GM19397 (cell line): ENCODE measurements at regions not wholly inside any gene's neighbourhood (a gene's known extent, or its start where the extent isn't known, plus 50 kb on each side); places are given as distances from the start of the nearest gene placed in this dataset.

Source experiments
- ATAC-seq: cut with Tn5 transposase; IDR thresholded peaks from one replicate; pipeline ENCODE4 v1.9.1; 2021; ENCODE audit warnings: mild to moderate bottlenecking, moderate library complexity; ENCODE audit not compliant: unreplicated experiment

GRCh38 chr10:78970261-78970660, 98.5 kb upstream of the ZMIZ1 start:
- no peak for ATAC-seq

- ATAC-seq = no peak
These were observed 97.6 kb upstream of the ZMIZ1 start for GRCh38 chr10:78971094-78971682.

GRCh38 chr10:78972160-78972946, 96.4 kb upstream of the ZMIZ1 start:
- no peak for ATAC-seq

- ATAC-seq = peak; percentile 85
These were observed 95.5 kb upstream of the ZMIZ1 start for GRCh38 chr10:78972947-78973900.

GRCh38 chr10:78973901-78974616, 94.7 kb upstream of the ZMIZ1 start:
- peak; percentile 42 for ATAC-seq

GRCh38 chr10:78974617-78975317, 94.0 kb upstream of the ZMIZ1 start:
- no peak for ATAC-seq

- ATAC-seq = no peak
These were observed 92.8 kb upstream of the ZMIZ1 start for GRCh38 chr10:78975926-78976325.

GRCh38 chr10:78976825-78977755, 91.7 kb upstream of the ZMIZ1 start:
- ATAC-seq = no peak

- no peak for ATAC-seq
These were observed 88.8 kb upstream of the ZMIZ1 start for GRCh38 chr10:78979938-78980337.

GRCh38 chr10:78980354-78980753, 88.4 kb upstream of the ZMIZ1 start:
- ATAC-seq = no peak

- ATAC-seq = no peak
These were observed 88.0 kb upstream of the ZMIZ1 start for GRCh38 chr10:78980815-78981214.

- peak; percentile 60 for ATAC-seq
These were observed 87.4 kb upstream of the ZMIZ1 start for GRCh38 chr10:78981257-78981969.

GRCh38 chr10:78981970-78982281, 86.8 kb upstream of the ZMIZ1 start:
- no peak for ATAC-seq

- no peak for ATAC-seq
These were observed 86.0 kb upstream of the ZMIZ1 start for GRCh38 chr10:78982726-78983125.

- ATAC-seq = no peak
These were observed 85.2 kb upstream of the ZMIZ1 start for GRCh38 chr10:78983608-78984007.

- ATAC-seq = no peak
These were observed 82.6 kb upstream of the ZMIZ1 start for GRCh38 chr10:78985973-78986818.

- ATAC-seq = no peak
These were observed 77.6 kb upstream of the ZMIZ1 start for GRCh38 chr10:78991187-78991586.

- ATAC-seq = peak; percentile 63
These were observed 76.4 kb upstream of the ZMIZ1 start for GRCh38 chr10:78992333-78992732.
